Skeletal muscle cell (primary cell): ENCODE measurements at regions not wholly inside any gene's neighbourhood (a gene's known extent, or its start where the extent isn't known, plus 50 kb on each side); places are given as distances from the start of the nearest gene placed in this dataset.

Source experiments
- DNase-seq: peaks from one replicate; pipeline ENCODE4 v3.0.0-alpha.2; 2010; ENCODE audit warnings: low read depth
- H3K4me3 ChIP-seq: 2 replicates; pipeline ENCODE4 v1.5.1; 2011; ENCODE audit warnings: low read depth, mild to moderate bottlenecking, control low read depth, low read length, moderate library complexity

- H3K4me3 ChIP-seq, result no peak overlapping the region
- no peak for DNase-seq
These were observed 118.7 kb upstream of the CDKN3 start for GRCh38 chr14:54278087-54278486.

- H3K4me3 ChIP-seq, result no peak overlapping the region
- DNase-seq, result no peak
These were observed 118.0 kb upstream of the CDKN3 start for GRCh38 chr14:54278665-54279295.

- DNase-seq, result no peak
- no peak overlapping the region for H3K4me3 ChIP-seq
These were observed 114.0 kb upstream of the CDKN3 start for GRCh38 chr14:54282849-54283248.

- H3K4me3 ChIP-seq, result no peak overlapping the region
- DNase-seq, result no peak
These were observed 111.8 kb upstream of the CDKN3 start for GRCh38 chr14:54285030-54285429.

- no peak for DNase-seq
- no peak overlapping the region for H3K4me3 ChIP-seq
These were observed 105.2 kb upstream of the CDKN3 start for GRCh38 chr14:54291491-54292191.

GRCh38 chr14:54294802-54295201 lies 102.0 kb upstream of the CDKN3 start:
- H3K4me3 ChIP-seq, result no peak overlapping the region
- no peak for DNase-seq

GRCh38 chr14:54299410-54300363 lies 97.1 kb upstream of the CDKN3 start:
- DNase-seq, result no peak

GRCh38 chr14:54300881-54301280 lies 95.9 kb upstream of the CDKN3 start:
- H3K4me3 ChIP-seq, result no peak overlapping the region
- no peak for DNase-seq

More at GRCh38 chr14:54299410-54300363, 97.1 kb upstream of the CDKN3 start:
- no peak overlapping the region for H3K4me3 ChIP-seq

- no peak for DNase-seq
- no peak overlapping the region for H3K4me3 ChIP-seq
These were observed 95.4 kb upstream of the CDKN3 start for GRCh38 chr14:54301359-54301758.

GRCh38 chr14:54306806-54307205 lies 90.0 kb upstream of the CDKN3 start:
- H3K4me3 ChIP-seq, result no peak overlapping the region
- DNase-seq, result no peak

GRCh38 chr14:54309615-54310014 lies 87.2 kb upstream of the CDKN3 start:
- no peak for DNase-seq
- no peak overlapping the region for H3K4me3 ChIP-seq

GRCh38 chr14:54310151-54310850 lies 86.5 kb upstream of the CDKN3 start:
- DNase-seq, result no peak
- no peak overlapping the region for H3K4me3 ChIP-seq

- no peak for DNase-seq
- no peak overlapping the region for H3K4me3 ChIP-seq
These were observed 86.0 kb upstream of the CDKN3 start for GRCh38 chr14:54310851-54311228.

GRCh38 chr14:54312166-54312801 lies 84.5 kb upstream of the CDKN3 start:
- DNase-seq, result peak; percentile 86

GRCh38 chr14:54314365-54315104 lies 82.3 kb upstream of the CDKN3 start:
- no peak overlapping the region for H3K4me3 ChIP-seq
- no peak for DNase-seq

More at GRCh38 chr14:54312166-54312801, 84.5 kb upstream of the CDKN3 start:
- no peak overlapping the region for H3K4me3 ChIP-seq

- no peak for DNase-seq
- no peak overlapping the region for H3K4me3 ChIP-seq
These were observed 80.2 kb upstream of the CDKN3 start for GRCh38 chr14:54316652-54317051.

GRCh38 chr14:54317391-54317790 lies 79.4 kb upstream of the CDKN3 start:
- peak; percentile 26 for DNase-seq
- H3K4me3 ChIP-seq, result no peak overlapping the region

- no peak overlapping the region for H3K4me3 ChIP-seq
- DNase-seq, result no peak
These were observed 74.6 kb upstream of the CDKN3 start for GRCh38 chr14:54322246-54322645.
